ENCODE measurements at regions not wholly inside any gene's neighbourhood (a gene's known extent, or its start where the extent isn't known, plus 50 kb on each side); places are given as distances from the start of the nearest gene placed in this dataset.
"Not testable (repeated sequence)": the region's sequence is repeated elsewhere in the genome, so short reads cannot be mapped to it uniquely, and the experiment has no call there.

GRCh38 chr4:69020462-69020807 is 68.8 kb upstream of the UGT2A3 start (continued):
- TF ChIP-seq ETV5 (CRISPR knock-in tag; IDR thresholded peaks at IDR 0.05; ENCODE audit: borderline replicate concordance): 0 out of 2 replicates have a peak, but pooled peaks have one; percentile 31
- peak; percentile 80; the same call in 1 of the 2 replicates for TF ChIP-seq GATA4 (IDR thresholded peaks at IDR 0.05; ENCODE audit: borderline replicate concordance, low read depth)
- TF ChIP-seq RXRB (CRISPR knock-in tag; IDR thresholded peaks at IDR 0.05; ENCODE audit: borderline replicate concordance): peak; percentile 84
- peak; percentile 94 for TF ChIP-seq CREM (IDR thresholded peaks at IDR 0.05)
- TF ChIP-seq CREM (CRISPR knock-in tag; IDR thresholded peaks at IDR 0.05); CREB1 (IDR thresholded peaks at IDR 0.05); SOX13 (IDR thresholded peaks at IDR 0.05): not testable (repeated sequence)
- peak; percentile 96 for TF ChIP-seq NFIC (IDR thresholded peaks at IDR 0.05; ENCODE audit: low read length)
- TF ChIP-seq PPARG (CRISPR knock-in tag; conservative IDR thresholded peaks at IDR 0.05): peak; percentile 84
- 0 out of 2 replicates have a peak, but pooled peaks have one; percentile 23 for TF ChIP-seq SP140L (CRISPR knock-in tag; IDR thresholded peaks at IDR 0.05; ENCODE audit: borderline replicate concordance)
- 0 out of 2 replicates have a peak, but pooled peaks have one; percentile 19 for TF ChIP-seq SAP130 (CRISPR knock-in tag; IDR thresholded peaks at IDR 0.05; ENCODE audit: low read depth)
- peak; percentile 73; the same call in 1 of the 2 replicates for TF ChIP-seq CREB1 (CRISPR knock-in tag; IDR thresholded peaks at IDR 0.05)
- peak; percentile 11 for TF ChIP-seq HOXA5 (CRISPR knock-in tag; IDR thresholded peaks at IDR 0.05)
- TF ChIP-seq MIER3 (CRISPR knock-in tag; IDR thresholded peaks at IDR 0.05; ENCODE audit: borderline replicate concordance): peak; percentile 23; the same call in 1 of the 2 replicates
- TF ChIP-seq, protein P1, sequence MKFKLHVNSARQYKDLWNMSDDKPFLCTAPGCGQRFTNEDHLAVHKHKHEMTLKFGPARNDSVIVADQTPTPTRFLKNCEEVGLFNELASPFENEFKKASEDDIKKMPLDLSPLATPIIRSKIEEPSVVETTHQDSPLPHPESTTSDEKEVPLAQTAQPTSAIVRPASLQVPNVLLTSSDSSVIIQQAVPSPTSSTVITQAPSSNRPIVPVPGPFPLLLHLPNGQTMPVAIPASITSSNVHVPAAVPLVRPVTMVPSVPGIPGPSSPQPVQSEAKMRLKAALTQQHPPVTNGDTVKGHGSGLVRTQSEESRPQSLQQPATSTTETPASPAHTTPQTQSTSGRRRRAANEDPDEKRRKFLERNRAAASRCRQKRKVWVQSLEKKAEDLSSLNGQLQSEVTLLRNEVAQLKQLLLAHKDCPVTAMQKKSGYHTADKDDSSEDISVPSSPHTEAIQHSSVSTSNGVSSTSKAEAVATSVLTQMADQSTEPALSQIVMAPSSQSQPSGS (CRISPR knock-in tag; IDR thresholded peaks at IDR 0.05): 0 out of 2 replicates have a peak, but pooled peaks have one; percentile 20
- TF ChIP-seq TCF7 (IDR thresholded peaks at IDR 0.05; ENCODE audit: low read depth): peak; percentile 87
- peak in 1 of 2 experiments; percentile 66; a peak in 1 of 4 replicates for TF ChIP-seq SOX13 (CRISPR knock-in tag; conservative IDR thresholded peaks at IDR 0.05 in 1 of 2, IDR thresholded peaks at IDR 0.05 in 1 of 2)
- peak; percentile 72; the same call in 1 of the 2 replicates for TF ChIP-seq FOXJ3 (CRISPR knock-in tag; IDR thresholded peaks at IDR 0.05; ENCODE audit: borderline replicate concordance)
- TF ChIP-seq DRAP1 (CRISPR knock-in tag; IDR thresholded peaks at IDR 0.05): peak; percentile 8; the same call in 1 of the 2 replicates

All from HepG2 (cell line).